Neural progenitor cell (in vitro differentiated cells): ENCODE measurements at regions not wholly inside any gene's neighbourhood (a gene's known extent, or its start where the extent isn't known, plus 50 kb on each side); places are given as distances from the start of the nearest gene placed in this dataset.

Source experiments
- DNase-seq: peaks from one replicate; pipeline ENCODE4 v3.0.0-alpha.2; 2016; ENCODE audit warnings: low spot score
- H2AFZ ChIP-seq: fragments of 200-600 bp; sonication (generic); replicated peaks from 2 replicates; pipeline ENCODE4 v1.6.1; 2016; ENCODE audit warnings: antibody characterized with exemption
- H3F3A ChIP-seq: fragments of 200-600 bp; sonication (generic); 2 replicates; pipeline ENCODE4 v1.6.1; 2016; ENCODE audit warnings: antibody characterized with exemption, low read depth
- H3K27ac ChIP-seq: fragments of 200-600 bp; sonication (generic); 2 replicates; pipeline ENCODE4 v1.5.1; 2016; ENCODE audit warnings: mild to moderate bottlenecking
- H3K27me3 ChIP-seq: fragments of 200-600 bp; sonication (generic); 2 replicates; pipeline ENCODE4 v1.6.1; 2016; ENCODE audit warnings: mild to moderate bottlenecking, moderate library complexity
- H3K36me3 ChIP-seq: fragments of 200-600 bp; sonication (generic); 2 replicates; pipeline ENCODE4 v1.5.1; 2016
- H3K4me1 ChIP-seq: fragments of 200-600 bp; sonication (generic); 2 replicates; pipeline ENCODE4 v1.6.1; 2016; ENCODE audit warnings: mixed run types
- H3K4me2 ChIP-seq: fragments of 200-600 bp; sonication (generic); 2 replicates; pipeline ENCODE4 v1.6.1; 2016
- H3K4me3 ChIP-seq: fragments of 200-600 bp; sonication (generic); 2 replicates; pipeline ENCODE4 v1.5.1; 2016
- H3K79me2 ChIP-seq: fragments of 200-600 bp; sonication (generic); 2 replicates; pipeline ENCODE4 v1.6.1; 2016; ENCODE audit warnings: low read depth
- H3K9ac ChIP-seq: fragments of 200-600 bp; sonication (generic); 2 replicates; pipeline ENCODE4 v1.6.1; 2016
- H3K9me3 ChIP-seq: fragments of 200-600 bp; sonication (generic); 2 replicates; pipeline ENCODE4 v1.5.1; 2016; ENCODE audit warnings: low read depth
- H4K20me1 ChIP-seq: fragments of 200-600 bp; sonication (generic); 2 replicates; pipeline ENCODE4 v1.6.1; 2016; ENCODE audit warnings: low read depth
- H3K27ac Mint-ChIP-seq: 3 replicates; pipeline ENCODE4 v1.8.0; 2021; ENCODE audit warnings: mixed read lengths
- H3K27me3 Mint-ChIP-seq: 2 replicates; pipeline ENCODE4 v1.8.0; 2022; ENCODE audit warnings: low read depth, mild to moderate bottlenecking, inconsistent platforms, moderate library complexity, mixed read lengths; ENCODE audit not compliant: insufficient read depth
- H3K36me3 Mint-ChIP-seq: 3 replicates; pipeline ENCODE4 v1.8.0; 2021; ENCODE audit warnings: mixed read lengths
- H3K4me1 Mint-ChIP-seq: 3 replicates; pipeline ENCODE4 v1.8.0; 2021; ENCODE audit warnings: mixed read lengths
- H3K4me3 Mint-ChIP-seq: 3 replicates; pipeline ENCODE4 v1.8.0; 2021; ENCODE audit warnings: mild to moderate bottlenecking, moderate library complexity, mixed read lengths
- H3K9me3 Mint-ChIP-seq: 3 replicates; pipeline ENCODE4 v1.8.0; 2020; ENCODE audit warnings: mixed read lengths
- EZH2 ChIP-seq: fragments of 200-600 bp; sonication (generic); IDR thresholded peaks from 2 replicates; pipeline ENCODE4 v1.6.1; 2017; ENCODE audit warnings: antibody characterized with exemption, mild to moderate bottlenecking, moderate library complexity
- EZH2phosphoT487 ChIP-seq: fragments of 200-600 bp; sonication (generic); IDR thresholded peaks from 2 replicates; pipeline ENCODE4 v1.6.1; 2017; ENCODE audit warnings: antibody characterized with exemption
- TF ChIP-seq, protein P1 (sequence below): fragments of 200-600 bp; sonication (generic); IDR thresholded peaks from 2 replicates; pipeline ENCODE4 v1.5.1; 2017; ENCODE audit warnings: antibody characterized with exemption, mild to moderate bottlenecking

DNA sequence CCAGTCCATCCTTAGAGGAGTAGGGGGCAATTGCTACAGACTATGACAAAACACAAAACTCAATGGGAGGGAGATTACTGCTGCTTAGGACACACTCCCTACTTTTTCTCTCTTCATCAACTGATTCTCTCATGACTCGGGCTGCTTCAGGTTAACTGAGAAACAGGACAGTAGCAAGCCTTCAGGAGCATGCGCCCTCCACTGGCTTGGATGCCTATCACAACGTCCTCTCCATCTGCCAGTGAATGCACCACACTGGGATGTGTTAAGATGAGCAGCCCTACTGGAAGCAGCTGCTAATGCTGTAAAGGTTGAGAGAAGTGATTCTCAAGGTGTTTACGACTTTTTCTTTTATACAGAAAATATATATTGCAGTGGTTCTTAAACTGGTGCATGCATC lies 542.3 kb downstream of the EDEM1 start:
- H3K27me3 ChIP-seq = no peaks in the 10 kb centered on the region
- Mint-ChIP-seq H3K4me3 (no peak overlapping the region), H3K9me3 (no peaks in the 10 kb centered on the region), H3K27ac (no peak overlapping the region), H3K27me3 (no peaks in the 10 kb centered on the region), H3K4me1 (no peaks in the 10 kb centered on the region), H3K36me3 (no peaks in the 10 kb centered on the region)
- H3K27ac ChIP-seq = no peak overlapping the region
- H3K4me2 ChIP-seq = no peak overlapping the region
- H2AFZ ChIP-seq = no peak overlapping the region
- H3K4me3 ChIP-seq = no peak overlapping the region
- TF ChIP-seq EZH2phosphoT487 (no peak), EZH2 (no peak)
- TF ChIP-seq, protein P1, sequence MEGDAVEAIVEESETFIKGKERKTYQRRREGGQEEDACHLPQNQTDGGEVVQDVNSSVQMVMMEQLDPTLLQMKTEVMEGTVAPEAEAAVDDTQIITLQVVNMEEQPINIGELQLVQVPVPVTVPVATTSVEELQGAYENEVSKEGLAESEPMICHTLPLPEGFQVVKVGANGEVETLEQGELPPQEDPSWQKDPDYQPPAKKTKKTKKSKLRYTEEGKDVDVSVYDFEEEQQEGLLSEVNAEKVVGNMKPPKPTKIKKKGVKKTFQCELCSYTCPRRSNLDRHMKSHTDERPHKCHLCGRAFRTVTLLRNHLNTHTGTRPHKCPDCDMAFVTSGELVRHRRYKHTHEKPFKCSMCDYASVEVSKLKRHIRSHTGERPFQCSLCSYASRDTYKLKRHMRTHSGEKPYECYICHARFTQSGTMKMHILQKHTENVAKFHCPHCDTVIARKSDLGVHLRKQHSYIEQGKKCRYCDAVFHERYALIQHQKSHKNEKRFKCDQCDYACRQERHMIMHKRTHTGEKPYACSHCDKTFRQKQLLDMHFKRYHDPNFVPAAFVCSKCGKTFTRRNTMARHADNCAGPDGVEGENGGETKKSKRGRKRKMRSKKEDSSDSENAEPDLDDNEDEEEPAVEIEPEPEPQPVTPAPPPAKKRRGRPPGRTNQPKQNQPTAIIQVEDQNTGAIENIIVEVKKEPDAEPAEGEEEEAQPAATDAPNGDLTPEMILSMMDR = no peak
- no peaks in the 10 kb centered on the region for H3K79me2 ChIP-seq
- no peaks in the 10 kb centered on the region for H3K9me3 ChIP-seq
- no peak overlapping the region for H3K9ac ChIP-seq
- H4K20me1 ChIP-seq = no peaks in the 10 kb centered on the region
- H3F3A ChIP-seq = no peaks in the 10 kb centered on the region
- H3K4me1 ChIP-seq = peaks cover 4% of the 10 kb centered on the region
- no peaks in the 10 kb centered on the region for H3K36me3 ChIP-seq
- DNase-seq = no peak

DNA sequence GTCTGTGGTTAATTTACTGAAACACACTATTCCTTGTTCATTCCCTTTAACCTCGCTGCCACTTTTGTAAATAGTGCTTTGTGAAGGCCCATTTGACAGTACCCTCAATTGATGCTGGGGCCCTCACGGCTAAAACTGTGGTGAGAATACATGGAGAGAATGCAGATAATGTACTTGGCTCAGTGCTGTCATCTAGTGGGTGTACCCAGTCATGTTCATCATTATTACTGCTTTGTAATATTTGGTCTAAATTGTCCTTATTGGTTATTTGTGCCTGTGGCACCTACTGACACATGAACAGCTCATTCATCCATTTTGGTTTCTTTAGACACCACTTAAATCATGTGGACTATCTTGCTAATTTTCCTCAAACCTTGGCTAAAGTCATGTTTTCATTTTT lies 543.6 kb downstream of the EDEM1 start:
- TF ChIP-seq EZH2phosphoT487 (no peak), EZH2 (no peak)
- TF ChIP-seq, protein P1 = peak; percentile 51
- H2AFZ ChIP-seq = no peak overlapping the region
- H3K27ac Mint-ChIP-seq = no peak overlapping the region
- H3K36me3 ChIP-seq = no peaks in the 10 kb centered on the region
- H3K4me3 Mint-ChIP-seq = no peak overlapping the region
- H3K27me3 ChIP-seq = no peaks in the 10 kb centered on the region
- no peak overlapping the region for H3K27ac ChIP-seq
- no peaks in the 10 kb centered on the region for H3K79me2 ChIP-seq
- H3K4me2 ChIP-seq = no peak overlapping the region
- no peaks in the 10 kb centered on the region for H4K20me1 ChIP-seq
- no peaks in the 10 kb centered on the region for H3F3A ChIP-seq
- no peak overlapping the region for H3K4me3 ChIP-seq
- H3K4me1 ChIP-seq = peaks cover 8% of the 10 kb centered on the region
- peaks cover under 1% of the 10 kb centered on the region for H3K27me3 Mint-ChIP-seq
- no peaks in the 10 kb centered on the region for H3K9me3 Mint-ChIP-seq
- no peak overlapping the region for H3K9ac ChIP-seq
- no peaks in the 10 kb centered on the region for H3K4me1 Mint-ChIP-seq
- no peaks in the 10 kb centered on the region for H3K36me3 Mint-ChIP-seq
- H3K9me3 ChIP-seq = no peaks in the 10 kb centered on the region
- DNase-seq = no peak

DNA sequence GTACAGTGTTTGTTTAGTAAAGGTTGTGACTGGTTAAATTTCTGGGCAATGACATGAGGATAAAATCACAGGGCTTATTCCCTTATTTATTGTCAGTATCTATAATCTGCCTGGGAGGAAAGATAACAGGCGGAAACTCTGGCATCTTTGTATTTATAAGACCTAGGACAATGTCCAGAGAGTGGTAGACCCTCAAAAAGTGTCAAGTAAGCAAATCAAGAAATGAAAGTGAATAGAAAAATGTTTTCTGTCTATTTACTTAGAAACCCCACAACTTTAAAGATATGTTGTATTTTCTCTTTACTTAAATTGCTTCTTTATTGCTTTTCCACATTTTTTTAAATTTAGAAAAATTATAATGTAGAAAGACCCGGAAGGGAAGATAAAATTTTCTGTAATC lies 544.6 kb downstream of the EDEM1 start:
- no peaks in the 10 kb centered on the region for H3K36me3 Mint-ChIP-seq
- H3K4me1 ChIP-seq = peaks cover 8% of the 10 kb centered on the region
- no peak overlapping the region for H3K4me3 ChIP-seq
- H3K27me3 ChIP-seq = no peaks in the 10 kb centered on the region
- no peak overlapping the region for H3K4me2 ChIP-seq
- no peaks in the 10 kb centered on the region for H3K79me2 ChIP-seq
- H2AFZ ChIP-seq = no peak overlapping the region
- no peak overlapping the region for H3K27ac Mint-ChIP-seq
- no peaks in the 10 kb centered on the region for H3K4me1 Mint-ChIP-seq
- no peak overlapping the region for H3K9ac ChIP-seq
- TF ChIP-seq EZH2phosphoT487 = no peak
- no peak for TF ChIP-seq EZH2
- TF ChIP-seq, protein P1 = no peak
- no peaks in the 10 kb centered on the region for H3K9me3 Mint-ChIP-seq
- no peaks in the 10 kb centered on the region for H4K20me1 ChIP-seq
- H3F3A ChIP-seq = no peaks in the 10 kb centered on the region
- DNase-seq = no peak
- H3K9me3 ChIP-seq = no peaks in the 10 kb centered on the region
- H3K4me3 Mint-ChIP-seq = no peak overlapping the region
- H3K36me3 ChIP-seq = no peaks in the 10 kb centered on the region
- no peak overlapping the region for H3K27ac ChIP-seq
- H3K27me3 Mint-ChIP-seq = peaks cover 3% of the 10 kb centered on the region
